NCI-H1105 (cell line): ENCODE measurements at regions not wholly inside any gene's neighbourhood (a gene's known extent, or its start where the extent isn't known, plus 50 kb on each side); places are given as distances from the start of the nearest gene placed in this dataset.
"Not testable (repeated sequence)": the region's sequence is repeated elsewhere in the genome, so short reads cannot be mapped to it uniquely, and the experiment has no call there.

Experiments
- DNase-seq: peaks from one replicate; lab custom pipeline; 2025; lab: John Stamatoyannopoulos, UW

GRCh38 chr5:1731091-1731639 is 68.5 kb downstream of the MRPL36 start:
- no peak for DNase-seq

- no peak for DNase-seq
Measured at GRCh38 chr5:1730487-1730847, 69.2 kb downstream of the MRPL36 start.

GRCh38 chr5:1729641-1730486 is 69.8 kb downstream of the MRPL36 start:
- DNase-seq: no peak

- DNase-seq: no peak
Measured at GRCh38 chr5:1728846-1729245, 70.8 kb downstream of the MRPL36 start.

GRCh38 chr5:1727571-1727970 is 72.1 kb downstream of the MRPL36 start:
- DNase-seq: no peak

- no peak for DNase-seq
Measured at GRCh38 chr5:1726956-1727355, 72.7 kb downstream of the MRPL36 start.

- no peak for DNase-seq
Measured at GRCh38 chr5:1726469-1726865, 73.2 kb downstream of the MRPL36 start.

- DNase-seq: no peak
Measured at GRCh38 chr5:1725641-1726468, 73.8 kb downstream of the MRPL36 start.

- no peak for DNase-seq
Measured at GRCh38 chr5:1724822-1725602, 74.6 kb downstream of the MRPL36 start.

- no peak for DNase-seq
Measured at GRCh38 chr5:1723957-1724821, 75.4 kb downstream of the MRPL36 start.

- no peak for DNase-seq
Measured at GRCh38 chr5:1723476-1723875, 76.2 kb downstream of the MRPL36 start.

- no peak for DNase-seq
Measured at GRCh38 chr5:1722877-1723276, 76.8 kb downstream of the MRPL36 start.

- no peak for DNase-seq
Measured at GRCh38 chr5:1720396-1721110, 79.1 kb downstream of the MRPL36 start.

GRCh38 chr5:1719860-1720259 is 79.8 kb downstream of the MRPL36 start:
- DNase-seq: no peak

GRCh38 chr5:1718669-1719068 is 81.0 kb downstream of the MRPL36 start:
- no peak for DNase-seq

GRCh38 chr5:1710091-1710490 is 89.5 kb downstream of the MRPL36 start:
- not testable (repeated sequence) for DNase-seq

- DNase-seq: no peak
Measured at GRCh38 chr5:1709171-1709803, 90.3 kb downstream of the MRPL36 start.

GRCh38 chr5:1708592-1709141 is 91.0 kb downstream of the MRPL36 start:
- DNase-seq: no peak

GRCh38 chr5:1707467-1707866 is 92.2 kb downstream of the MRPL36 start:
- no peak for DNase-seq

GRCh38 chr5:1706428-1706827 is 93.2 kb downstream of the MRPL36 start:
- DNase-seq: no peak
